Pancreas (tissue), 10 donors: ENCODE measurements at regions not wholly inside any gene's neighbourhood (a gene's known extent, or its start where the extent isn't known, plus 50 kb on each side); places are given as distances from the start of the nearest gene placed in this dataset.

ENCODE experiments used
- ATAC-seq, 4 donors: fragments of 200-7000 bp; cut with Tn5 transposase; one replicate each; pipeline versions ENCODE4 v1.8.0 to v1.9.1; 2020; ENCODE audit warnings: mild to moderate bottlenecking in 4 of 4, moderate library complexity in 4 of 4
- DNase-seq, 6 donors: peaks; one replicate each; pipeline ENCODE4 v3.0.0-alpha.2; 2020
- FAIRE-seq: peaks from 2 replicates; lab custom pipeline; 2012; peaks lifted over from hg19 to GRCh38; lab: Jason Lieb, UNC
- H3K27ac ChIP-seq, 4 donors: fragments of 200-600 bp; sonication (generic); 1 replicate in 3 of 4; 2 replicates in 1 of 4; pipeline versions ENCODE4 v1.5.0 to v1.8.0; 2020
- H3K27me3 ChIP-seq, 4 donors: fragments of 200-600 bp; one replicate each; pipeline ENCODE4 v1.8.0; 2021
- H3K36me3 ChIP-seq, 3 donors: fragments of 200-600 bp; sonication (generic) in 1 of 3; one replicate each; pipeline versions ENCODE4 v1.5.0 to v1.8.0; 2020 to 2021
- H3K4me1 ChIP-seq, 3 donors: fragments of 200-600 bp; one replicate each; pipeline ENCODE4 v1.8.0; 2021
- H3K4me3 ChIP-seq, 4 donors: fragments of 200-600 bp; sonication (generic) in 2 of 4; one replicate each; pipeline versions ENCODE4 v1.5.0 to v1.8.0; 2020 to 2021
- H3K9me3 ChIP-seq, 4 donors: fragments of 200-600 bp; one replicate each; pipeline ENCODE4 v1.8.0; 2021
- CTCF ChIP-seq, 4 donors: fragments of 200-600 bp; sonication (generic) in 3 of 4; IDR thresholded peaks; one replicate each; pipeline versions ENCODE4 v1.5.0 to v1.8.0; 2021; ENCODE audit warnings: antibody characterized with exemption in 4 of 4
- WGBS, 2 donors: extraction: QIAGEN DNeasy Blood & Tissue Kit; methylation state at CpG; one replicate each; pipeline ENCODE4 v1.1.7; 2013; 5-methylcytosine and 5-hydroxymethylcytosine counted together
- intact Hi-C, 3 donors: fragments of 100-400 bp; cut with DNase I; formaldehyde crosslinking; loops; one replicate each; pipeline versions ENCODE4 v1.11.1 to v1.14.2; 2022
- donor health status: healthy with polysubstance abuse.
- donor health status: DM: no; HTN: no; CAD: no; lungs with moderate emphysema.
- donor health status: DM: no; HTN: no; CAD: no.
- donor health status: control.
- donor health status: control.
- donor health status: Bipolar disorder and iron deficiency.
- donor health status: DM: yes; HTN: yes; CAD: no.
- donor health status: DM: no; HTN: no; CAD: no.
- donor health status: DM: no; HTN: no; CAD: no.
- donor health status: DM: yes; HTN: yes; CAD: no.

- 55 to 59% methylated on average over 1 of the region's 1 CpG for WGBS, 2 donors
- no peaks in the 10 kb centered on the region for H3K27me3 ChIP-seq
Measured at GRCh38 chr18:52001106-52001505, 338.9 kb upstream of the DCC start.

GRCh38 chr18:52002600-52002999 lies 337.4 kb upstream of the DCC start:
- TF ChIP-seq CTCF (IDR thresholded peaks at IDR 0.05) = no peak
- Histone ChIP-seq H3K4me1 (no peaks in the 10 kb centered on the region), H3K9me3 (no peaks in the 10 kb centered on the region), H3K27ac (no peak overlapping the region), H3K27me3 (no peaks in the 10 kb centered on the region), H3K4me3 (no peak overlapping the region), H3K36me3 (no peaks in the 10 kb centered on the region)
- DNase-seq (no peak), ATAC-seq (no peak), FAIRE-seq (no peak)
- 60 to 80% methylated on average over 6 of the region's 6 CpGs for WGBS, 2 donors
- intact Hi-C loops = no loop called here

More at GRCh38 chr18:52001106-52001505, 338.9 kb upstream of the DCC start:
- H3K9me3 ChIP-seq = no peaks in the 10 kb centered on the region
- no peaks in the 10 kb centered on the region for H3K4me1 ChIP-seq
- no peak for DNase-seq
- no peak for FAIRE-seq
- no peak for TF ChIP-seq CTCF (IDR thresholded peaks at IDR 0.05)
- ATAC-seq = no peak
- H3K4me3 ChIP-seq = no peak overlapping the region
- no peaks in the 10 kb centered on the region for H3K36me3 ChIP-seq
- intact Hi-C loops = no loop called here
- no peak overlapping the region for H3K27ac ChIP-seq

GRCh38 chr18:52007105-52007504 lies 332.9 kb upstream of the DCC start:
- FAIRE-seq (no peak), DNase-seq (no peak), ATAC-seq (no peak)
- no peak for TF ChIP-seq CTCF (IDR thresholded peaks at IDR 0.05)
- WGBS, 2 donors = 73 to 78% methylated on average over 2 of the region's 2 CpGs
- Histone ChIP-seq H3K4me3 (no peak overlapping the region), H3K27me3 (no peaks in the 10 kb centered on the region), H3K9me3 (no peaks in the 10 kb centered on the region), H3K36me3 (no peaks in the 10 kb centered on the region), H3K27ac (no peak overlapping the region), H3K4me1 (no peaks in the 10 kb centered on the region)
- intact Hi-C loops = no loop called here

- Histone ChIP-seq H3K27me3 (no peaks in the 10 kb centered on the region), H3K36me3 (no peaks in the 10 kb centered on the region), H3K4me1 (no peaks in the 10 kb centered on the region), H3K4me3 (no peak overlapping the region), H3K27ac (no peak overlapping the region), H3K9me3 (no peaks in the 10 kb centered on the region)
- ATAC-seq = no peak
- TF ChIP-seq CTCF (IDR thresholded peaks at IDR 0.05) = no peak
- FAIRE-seq = no peak
- WGBS, 2 donors = 53 to 60% methylated on average over 3 of the region's 3 CpGs
- intact Hi-C loops = no loop called here
- DNase-seq = no peak
Measured at GRCh38 chr18:52008330-52008729, 331.7 kb upstream of the DCC start.

GRCh38 chr18:52008736-52009135 lies 331.3 kb upstream of the DCC start:
- Histone ChIP-seq H3K27me3 (no peaks in the 10 kb centered on the region), H3K4me3 (no peak overlapping the region), H3K4me1 (no peaks in the 10 kb centered on the region), H3K9me3 (no peaks in the 10 kb centered on the region), H3K36me3 (no peaks in the 10 kb centered on the region), H3K27ac (no peak overlapping the region)
- 91 to 97% methylated on average over 2 of the region's 2 CpGs for WGBS, 2 donors
- ATAC-seq = no peak
- DNase-seq = no peak
- intact Hi-C loops = no loop called here
- FAIRE-seq = no peak
- no peak for TF ChIP-seq CTCF (IDR thresholded peaks at IDR 0.05)
